GM20000 (cell line): ENCODE measurements at regions not wholly inside any gene's neighbourhood (a gene's known extent, or its start where the extent isn't known, plus 50 kb on each side); places are given as distances from the start of the nearest gene placed in this dataset.

ENCODE experiments used
- DNase-seq: peaks from one replicate; pipeline ENCODE4 v3.0.0; 2012; ENCODE audit warnings: low spot score
- TF ChIP-seq, protein P1 (sequence below): IDR thresholded peaks from 2 replicates; pipeline ENCODE4 v1.5.1; 2012; ENCODE audit warnings: mild to moderate bottlenecking, control low read depth; ENCODE audit errors: extremely low read depth, missing control alignments

DNA sequence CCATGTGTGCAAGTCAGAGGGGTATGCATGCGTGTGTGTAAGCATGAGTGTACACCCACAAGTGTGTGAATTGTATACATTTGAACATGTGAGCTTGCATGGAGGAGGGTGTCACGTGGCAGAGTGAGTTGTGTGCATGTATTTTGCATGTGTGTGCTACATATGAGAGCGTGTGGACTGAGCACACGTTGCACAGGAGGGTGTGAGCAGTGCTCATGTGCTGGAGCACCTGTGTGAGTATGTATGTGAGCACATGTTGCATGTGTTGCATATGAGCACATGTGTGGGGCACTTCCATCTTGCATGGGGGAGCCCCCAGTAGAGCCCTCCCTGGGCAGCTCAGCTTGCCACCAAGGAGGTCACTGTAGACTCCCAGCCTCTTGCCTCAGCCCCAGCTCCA is 180.2 kb upstream of the MYL2 start:
- no peak for DNase-seq
- TF ChIP-seq, protein P1, sequence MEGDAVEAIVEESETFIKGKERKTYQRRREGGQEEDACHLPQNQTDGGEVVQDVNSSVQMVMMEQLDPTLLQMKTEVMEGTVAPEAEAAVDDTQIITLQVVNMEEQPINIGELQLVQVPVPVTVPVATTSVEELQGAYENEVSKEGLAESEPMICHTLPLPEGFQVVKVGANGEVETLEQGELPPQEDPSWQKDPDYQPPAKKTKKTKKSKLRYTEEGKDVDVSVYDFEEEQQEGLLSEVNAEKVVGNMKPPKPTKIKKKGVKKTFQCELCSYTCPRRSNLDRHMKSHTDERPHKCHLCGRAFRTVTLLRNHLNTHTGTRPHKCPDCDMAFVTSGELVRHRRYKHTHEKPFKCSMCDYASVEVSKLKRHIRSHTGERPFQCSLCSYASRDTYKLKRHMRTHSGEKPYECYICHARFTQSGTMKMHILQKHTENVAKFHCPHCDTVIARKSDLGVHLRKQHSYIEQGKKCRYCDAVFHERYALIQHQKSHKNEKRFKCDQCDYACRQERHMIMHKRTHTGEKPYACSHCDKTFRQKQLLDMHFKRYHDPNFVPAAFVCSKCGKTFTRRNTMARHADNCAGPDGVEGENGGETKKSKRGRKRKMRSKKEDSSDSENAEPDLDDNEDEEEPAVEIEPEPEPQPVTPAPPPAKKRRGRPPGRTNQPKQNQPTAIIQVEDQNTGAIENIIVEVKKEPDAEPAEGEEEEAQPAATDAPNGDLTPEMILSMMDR = no peak

DNA sequence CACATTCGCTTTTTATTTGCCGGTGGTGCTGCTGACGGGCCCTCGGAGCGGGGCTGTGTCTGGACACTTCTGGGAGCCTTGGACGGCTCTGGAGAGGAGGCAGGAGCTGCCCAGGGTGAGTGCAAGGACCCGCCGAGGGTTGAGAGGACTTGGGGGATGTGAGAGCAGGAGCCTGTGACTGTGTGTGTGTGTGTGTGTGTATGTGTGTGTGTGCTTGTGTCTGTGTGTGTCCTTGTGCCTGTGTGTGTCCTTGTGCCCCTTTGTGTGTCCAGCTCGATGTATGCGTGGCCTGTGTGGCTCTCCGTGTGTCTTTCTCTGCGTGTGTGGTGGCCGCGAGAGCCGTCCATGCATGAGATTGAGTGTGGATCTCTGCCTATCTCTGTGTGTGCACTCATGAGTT is 179.6 kb upstream of the MYL2 start:
- TF ChIP-seq, protein P1 = no peak
- DNase-seq = no peak

DNA sequence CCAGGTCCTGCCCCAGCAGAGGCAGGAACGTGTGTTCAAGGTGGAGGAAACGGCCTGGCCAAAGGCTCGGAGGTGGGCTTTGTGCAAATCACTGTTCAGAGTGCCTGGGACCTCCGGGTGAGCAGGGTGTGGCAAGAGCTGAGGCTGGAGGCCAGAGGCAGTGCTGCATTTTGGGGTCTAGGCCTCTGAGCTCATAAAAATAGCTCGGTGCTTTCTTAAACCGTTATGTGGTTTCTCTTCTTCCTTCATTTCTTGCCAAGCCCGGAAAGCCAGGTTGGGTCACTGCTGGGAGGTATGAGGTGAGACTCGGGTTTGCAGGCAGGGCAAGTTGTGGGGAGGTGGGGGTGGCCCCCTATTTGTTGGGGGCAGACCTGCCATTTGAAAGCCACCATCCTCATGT is 178.8 kb upstream of the MYL2 start:
- TF ChIP-seq, protein P1 = no peak
- DNase-seq = no peak

DNA sequence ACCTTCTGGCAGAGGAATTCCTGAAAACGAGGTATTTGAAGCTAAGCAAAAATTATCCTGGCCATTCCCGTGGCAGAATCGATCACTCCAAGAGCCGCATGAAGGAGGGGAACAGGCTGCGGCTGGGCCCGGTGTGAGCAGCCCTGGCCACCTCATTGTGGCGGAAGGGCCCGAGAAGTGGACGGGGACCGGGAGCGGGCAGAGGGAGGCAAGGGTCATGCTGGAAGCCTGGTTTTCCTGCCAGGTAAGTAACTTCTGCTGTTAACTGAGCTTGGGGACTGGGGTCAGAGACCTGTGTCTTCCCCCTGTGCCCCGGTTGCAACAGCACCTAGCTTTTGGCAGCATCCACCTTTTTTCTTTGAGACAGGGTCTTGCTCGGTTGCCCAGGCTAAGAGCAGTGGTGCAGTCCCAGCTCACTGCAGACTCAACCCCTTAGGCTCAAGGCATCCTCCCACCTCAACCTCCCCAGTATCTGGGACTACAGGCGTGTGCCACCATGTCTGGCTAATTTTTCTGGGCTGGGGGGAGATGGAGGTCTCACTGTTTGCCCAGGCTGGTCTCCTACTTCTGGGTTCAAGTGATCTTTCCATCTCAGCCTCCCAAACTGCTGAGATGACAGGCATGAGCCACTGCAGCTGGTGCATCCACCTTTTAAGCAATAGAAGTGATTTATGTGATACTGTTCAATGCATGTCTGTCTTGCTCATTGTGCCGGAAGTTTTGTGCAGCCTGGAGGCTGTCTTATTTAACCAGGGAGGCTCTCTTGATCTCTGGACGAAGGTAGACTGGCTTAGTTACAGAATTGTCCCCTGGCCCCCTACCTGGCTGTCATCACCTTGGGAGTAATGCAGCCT is 174.0 kb upstream of the MYL2 start:
- DNase-seq = no peak
- TF ChIP-seq, protein P1 = no peak

DNA sequence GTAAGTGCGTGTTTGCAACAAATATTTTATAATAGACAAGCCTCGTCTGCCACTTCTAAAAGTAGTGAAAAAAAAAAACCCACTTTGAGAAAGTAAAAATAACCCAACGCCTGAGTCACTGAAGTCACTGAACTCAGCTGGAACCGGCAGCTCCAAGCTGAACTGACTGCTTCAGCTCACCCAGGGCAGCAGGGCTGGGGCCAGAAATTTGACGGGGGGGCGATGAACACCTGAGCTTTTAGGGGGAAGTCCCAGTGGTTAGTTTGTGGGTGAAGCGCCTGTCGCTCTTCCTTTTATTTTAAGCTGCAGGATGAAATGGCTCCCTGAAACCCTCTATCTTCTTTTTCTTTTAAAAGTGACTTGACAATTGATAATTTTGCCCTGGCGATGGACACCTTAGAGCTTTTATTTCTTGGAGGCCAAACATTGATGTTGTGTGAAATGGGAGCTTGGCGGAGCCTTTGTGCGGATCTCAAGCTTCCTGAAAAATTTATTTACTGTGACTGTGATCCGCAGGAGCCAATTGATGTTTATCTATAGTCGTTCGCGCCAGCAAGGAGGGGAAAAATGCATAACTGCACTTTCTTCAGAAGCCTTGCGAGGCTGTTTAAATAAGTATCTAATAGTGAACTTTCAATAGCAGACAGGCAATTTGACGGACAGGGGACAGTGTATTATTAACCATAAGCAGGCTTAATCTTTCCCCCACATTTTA is 173.2 kb upstream of the MYL2 start:
- TF ChIP-seq, protein P1 = no peak
- DNase-seq = peak; percentile 61

DNA sequence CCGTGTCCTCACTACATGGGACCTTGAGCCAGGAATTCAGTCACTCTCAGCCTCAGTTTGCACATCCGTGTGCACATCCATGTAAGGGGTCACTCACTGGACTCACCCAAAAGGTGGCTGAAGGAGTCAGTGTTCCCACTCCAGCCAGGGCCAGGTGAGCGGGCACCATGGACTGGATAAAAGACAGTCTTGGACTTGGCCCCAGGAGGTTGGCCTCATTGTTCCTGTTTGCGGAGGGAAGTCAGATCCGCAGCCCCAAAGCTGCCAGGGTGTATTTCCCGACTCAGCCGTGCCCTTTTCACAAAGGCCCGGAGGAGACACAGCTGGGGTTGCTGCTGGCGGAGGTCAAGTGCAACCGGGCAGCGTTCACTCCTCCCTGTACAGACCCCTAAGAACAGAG is 170.7 kb upstream of the MYL2 start:
- TF ChIP-seq, protein P1 = no peak

DNA sequence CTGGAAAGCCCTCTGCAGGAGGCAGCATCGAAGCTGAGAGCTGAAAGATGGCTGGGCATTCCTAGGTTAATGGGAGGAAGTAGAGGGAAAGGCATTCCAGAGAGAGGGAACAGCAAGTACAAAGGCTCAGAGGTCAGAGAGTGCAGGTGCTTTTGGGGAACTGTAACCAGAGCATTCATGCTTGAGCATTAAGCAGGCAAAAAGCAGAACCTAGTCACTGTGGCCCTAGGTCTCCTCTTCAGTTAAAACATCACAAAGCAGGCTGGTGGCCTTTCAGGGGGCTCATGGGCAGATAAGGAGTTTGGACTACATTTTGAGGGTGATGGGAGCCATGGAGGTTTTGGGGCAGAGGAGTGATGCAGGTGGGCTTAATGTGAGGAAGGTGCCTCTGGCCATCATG is 169.2 kb upstream of the MYL2 start:
- no peak for DNase-seq
- TF ChIP-seq, protein P1 = no peak

More for the DNA sequence above, 170.7 kb upstream of the MYL2 start:
- no peak for DNase-seq
